ENCODE measurements at regions not wholly inside any gene's neighbourhood (a gene's known extent, or its start where the extent isn't known, plus 50 kb on each side); places are given as distances from the start of the nearest gene placed in this dataset.

GRCh38 chr17:34414339-34414738 is 51.3 kb upstream of the CCL1 start:
- H3K4me1 Mint-ChIP-seq: peaks cover 7% of the 10 kb centered on the region
- ChIA-PET CTCF (interaction anchor here (1.2 kb wide), 1 partner anchor 53 kb away, joined by 3 read pairs; no protein-coding TSS in a partner anchor), POLR2A (no interaction called here)
- no peaks in the 10 kb centered on the region for H3K9me3 Mint-ChIP-seq (ENCODE audit: low read depth)
- DNase-seq: no peak
- H3K36me3 Mint-ChIP-seq (ENCODE audit: low read depth): no peaks in the 10 kb centered on the region
- H3K4me3 Mint-ChIP-seq: no peak overlapping the region
- no peak overlapping the region for H3K27ac Mint-ChIP-seq
- intact Hi-C loops (cut with DNase I, micrococcal nuclease): no loop called here
- H3K27me3 Mint-ChIP-seq: peaks cover 23% of the 10 kb centered on the region
- no peak for ATAC-seq

- no peak overlapping the region for H3K27ac Mint-ChIP-seq
- ATAC-seq: no peak
- H3K4me1 Mint-ChIP-seq: peaks cover 7% of the 10 kb centered on the region
- intact Hi-C loops (cut with DNase I, micrococcal nuclease): no loop called here
- ChIA-PET CTCF (interaction anchor here (1.2 kb wide), 1 partner anchor 52 kb away, joined by 3 read pairs; no protein-coding TSS in a partner anchor), POLR2A (no interaction called here)
- H3K27me3 Mint-ChIP-seq: peaks cover 26% of the 10 kb centered on the region
- no peaks in the 10 kb centered on the region for H3K9me3 Mint-ChIP-seq (ENCODE audit: low read depth)
- no peak overlapping the region for H3K4me3 Mint-ChIP-seq
- DNase-seq: peak; percentile 21
- H3K36me3 Mint-ChIP-seq (ENCODE audit: low read depth): no peaks in the 10 kb centered on the region
These were observed 50.5 kb upstream of the CCL1 start for GRCh38 chr17:34413443-34414119.

DNA sequence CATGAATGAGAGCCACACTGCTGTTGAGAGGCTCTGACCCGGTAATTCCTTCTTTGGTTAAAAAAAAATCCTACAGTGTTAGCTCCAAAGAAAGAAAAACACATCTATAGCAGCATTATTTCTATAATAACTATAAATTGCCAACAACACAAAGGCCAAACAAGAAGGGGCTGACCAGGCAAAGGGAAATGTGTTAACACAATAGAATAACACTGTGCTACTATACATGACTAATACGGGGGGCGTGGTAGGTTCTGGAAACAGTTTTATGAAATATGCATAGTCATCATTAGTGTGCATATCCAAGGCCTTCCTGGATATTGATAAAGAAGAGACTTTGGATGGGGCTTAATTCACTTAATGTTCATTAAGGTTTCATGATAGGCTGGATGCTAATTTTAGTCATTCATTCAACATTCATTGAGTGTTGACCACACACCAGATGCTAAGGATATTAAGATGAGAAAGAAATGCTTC is 50.0 kb upstream of the CCL1 start:
- H3K27me3 Mint-ChIP-seq: peaks cover 26% of the 10 kb centered on the region
- no peaks in the 10 kb centered on the region for H3K36me3 Mint-ChIP-seq (ENCODE audit: low read depth)
- no peak for DNase-seq
- ChIA-PET CTCF (interaction anchor here (1.1 kb wide), 1 partner anchor 52 kb away, joined by 3 read pairs; no protein-coding TSS in a partner anchor), POLR2A (no interaction called here)
- peaks cover 7% of the 10 kb centered on the region for H3K4me1 Mint-ChIP-seq
- no peaks in the 10 kb centered on the region for H3K9me3 Mint-ChIP-seq (ENCODE audit: low read depth)
- intact Hi-C loops (cut with DNase I, micrococcal nuclease): no loop called here
- H3K4me3 Mint-ChIP-seq: no peak overlapping the region
- no peak overlapping the region for H3K27ac Mint-ChIP-seq
- no peak for ATAC-seq

Measured in activated CD4-positive, alpha-beta T cell treated with anti-CD3 and anti-CD28 coated beads for 36 hours (primary cell).